ENCODE measurements at regions not wholly inside any gene's neighbourhood (a gene's known extent, or its start where the extent isn't known, plus 50 kb on each side); places are given as distances from the start of the nearest gene placed in this dataset.

DNA sequence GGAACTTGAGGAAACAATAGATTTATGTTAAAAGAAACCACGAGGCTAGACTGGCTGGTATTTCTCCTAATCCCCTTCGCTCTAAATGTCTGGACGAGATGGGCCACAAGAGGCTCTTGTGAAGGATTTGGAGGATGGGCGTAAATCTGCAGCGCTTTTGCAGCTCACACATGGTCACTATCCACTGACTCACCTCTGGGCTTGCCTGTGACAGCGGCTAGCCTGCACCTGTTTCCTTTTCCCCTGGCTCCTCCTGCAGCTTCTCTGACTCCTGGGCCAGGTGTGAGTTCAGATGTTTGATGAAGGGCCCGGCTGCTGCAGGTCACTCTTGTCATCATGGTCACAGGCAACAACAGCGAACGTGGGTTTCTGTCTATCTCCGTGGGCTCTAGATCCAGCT lies 629.4 kb downstream of the CBLN4 start:
- intact Hi-C loops (cut with micrococcal nuclease) = no loop called here
- no peak overlapping the region for H3K4me3 Mint-ChIP-seq
- no peaks in the 10 kb centered on the region for H3K79me2 ChIP-seq (ENCODE audit: control insufficient read depth, insufficient read depth, low read length)
- H3K4me3 ChIP-seq (ENCODE audit: control extremely low read depth in 1 of 5, extremely low read depth in 1 of 5, insufficient read depth in 1 of 5, low read depth in 2 of 5, low read length in 4 of 5) = no peak overlapping the region
- no peak for ATAC-seq (ENCODE audit: low read depth)
- H3K4me1 ChIP-seq (ENCODE audit: control insufficient read depth in 2 of 2, insufficient read depth in 2 of 2, low read length in 2 of 2) = no peaks in the 10 kb centered on the region
- H3K36me3 ChIP-seq (replicated peaks in 1 of 2; ENCODE audit: control extremely low read depth in 1 of 2, control insufficient read depth in 1 of 2, extremely low read depth in 1 of 2, insufficient read depth in 2 of 2, low read length in 1 of 2) = no peaks in the 10 kb centered on the region
- H3K4me2 ChIP-seq (replicated peaks; ENCODE audit: low read depth, low read length, poor library complexity, severe bottlenecking) = no peak overlapping the region
- ChIA-PET CTCF (no interaction called here), POLR2A (no interaction called here)
- no peak overlapping the region for H3K27ac ChIP-seq (ENCODE audit: low read length in 2 of 2)
- H3K27ac Mint-ChIP-seq = no peak overlapping the region
- H3K9me3 Mint-ChIP-seq (ENCODE audit: insufficient read depth) = peaks cover 6% of the 10 kb centered on the region
- no peaks in the 10 kb centered on the region for H3K4me1 Mint-ChIP-seq
- no peak overlapping the region for H3K9ac ChIP-seq (ENCODE audit: low read length)
- WGBS (ENCODE audit: insufficient coverage) = 74% methylated on average over 9 of the region's 10 CpGs
- peaks cover 0 to 1% (median 0%) of the 10 kb centered on the region in 3 donors for H3K9me3 ChIP-seq (ENCODE audit: control extremely low read depth in 1 of 3, control insufficient read depth in 2 of 3, insufficient read depth in 1 of 3, low read length in 2 of 3)
- H2AFZ ChIP-seq (ENCODE audit: insufficient read depth, low read depth, low read length, poor library complexity, severe bottlenecking) = no peak overlapping the region
- no peak for TF ChIP-seq EZH2 (IDR thresholded peaks at IDR 0.05; ENCODE audit: borderline replicate concordance, insufficient read depth, low read depth, low read length, poor library complexity, severe bottlenecking)
- TF ChIP-seq, protein P1, sequence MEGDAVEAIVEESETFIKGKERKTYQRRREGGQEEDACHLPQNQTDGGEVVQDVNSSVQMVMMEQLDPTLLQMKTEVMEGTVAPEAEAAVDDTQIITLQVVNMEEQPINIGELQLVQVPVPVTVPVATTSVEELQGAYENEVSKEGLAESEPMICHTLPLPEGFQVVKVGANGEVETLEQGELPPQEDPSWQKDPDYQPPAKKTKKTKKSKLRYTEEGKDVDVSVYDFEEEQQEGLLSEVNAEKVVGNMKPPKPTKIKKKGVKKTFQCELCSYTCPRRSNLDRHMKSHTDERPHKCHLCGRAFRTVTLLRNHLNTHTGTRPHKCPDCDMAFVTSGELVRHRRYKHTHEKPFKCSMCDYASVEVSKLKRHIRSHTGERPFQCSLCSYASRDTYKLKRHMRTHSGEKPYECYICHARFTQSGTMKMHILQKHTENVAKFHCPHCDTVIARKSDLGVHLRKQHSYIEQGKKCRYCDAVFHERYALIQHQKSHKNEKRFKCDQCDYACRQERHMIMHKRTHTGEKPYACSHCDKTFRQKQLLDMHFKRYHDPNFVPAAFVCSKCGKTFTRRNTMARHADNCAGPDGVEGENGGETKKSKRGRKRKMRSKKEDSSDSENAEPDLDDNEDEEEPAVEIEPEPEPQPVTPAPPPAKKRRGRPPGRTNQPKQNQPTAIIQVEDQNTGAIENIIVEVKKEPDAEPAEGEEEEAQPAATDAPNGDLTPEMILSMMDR (IDR thresholded peaks at IDR 0.05) = no peak
- H3K27me3 ChIP-seq (replicated peaks in 1 of 4; ENCODE audit: control extremely low read depth in 1 of 4, control insufficient read depth in 3 of 4, insufficient read depth in 4 of 4, low read length in 3 of 4) = no peaks in the 10 kb centered on the region
- H4K20me1 ChIP-seq (ENCODE audit: control insufficient read depth, insufficient read depth, low read length, poor library complexity, severe bottlenecking) = no peaks in the 10 kb centered on the region
- DNase-seq = no peak
- no peaks in the 10 kb centered on the region for H3K27me3 Mint-ChIP-seq

DNA sequence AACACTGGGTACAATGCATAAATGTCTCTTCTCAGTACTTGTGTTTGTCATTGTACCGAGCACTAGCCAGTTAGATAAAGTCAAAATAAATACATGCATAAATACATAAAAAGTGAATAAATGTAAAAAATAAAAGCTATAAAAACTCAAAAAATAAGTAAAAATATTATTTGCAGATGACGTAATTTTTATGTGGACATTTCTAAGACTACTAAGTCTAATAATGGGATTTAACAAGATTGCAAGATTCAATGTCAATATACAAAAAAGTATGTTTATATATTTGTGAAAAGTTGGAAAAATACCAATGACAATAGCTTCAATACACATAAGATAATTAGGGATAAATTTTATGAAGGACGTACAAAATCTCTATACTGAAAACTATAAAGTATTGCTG lies 639.6 kb downstream of the CBLN4 start:
- Histone ChIP-seq H3K4me1 (ENCODE audit: control insufficient read depth in 2 of 2, insufficient read depth in 2 of 2, low read length in 2 of 2) (no peaks in the 10 kb centered on the region), H4K20me1 (ENCODE audit: control insufficient read depth, insufficient read depth, low read length, poor library complexity, severe bottlenecking) (no peaks in the 10 kb centered on the region), H2AFZ (ENCODE audit: insufficient read depth, low read depth, low read length, poor library complexity, severe bottlenecking) (no peak overlapping the region), H3K27me3 (replicated peaks in 1 of 4; ENCODE audit: control extremely low read depth in 1 of 4, control insufficient read depth in 3 of 4, insufficient read depth in 4 of 4, low read length in 3 of 4) (no peaks in the 10 kb centered on the region), H3K9me3 (ENCODE audit: control extremely low read depth in 1 of 3, control insufficient read depth in 2 of 3, insufficient read depth in 1 of 3, low read length in 2 of 3) (no peaks in the 10 kb centered on the region), H3K4me2 (replicated peaks; ENCODE audit: low read depth, low read length, poor library complexity, severe bottlenecking) (no peak overlapping the region), H3K4me3 (ENCODE audit: control extremely low read depth in 1 of 5, extremely low read depth in 1 of 5, insufficient read depth in 1 of 5, low read depth in 2 of 5, low read length in 4 of 5) (no peak overlapping the region), H3K27ac (ENCODE audit: low read length in 2 of 2) (no peak overlapping the region), H3K79me2 (ENCODE audit: control insufficient read depth, insufficient read depth, low read length) (no peaks in the 10 kb centered on the region), H3K9ac (ENCODE audit: low read length) (no peak overlapping the region), H3K36me3 (replicated peaks in 1 of 2; ENCODE audit: control extremely low read depth in 1 of 2, control insufficient read depth in 1 of 2, extremely low read depth in 1 of 2, insufficient read depth in 2 of 2, low read length in 1 of 2) (no peaks in the 10 kb centered on the region)
- intact Hi-C loops (cut with micrococcal nuclease) = no loop called here
- Mint-ChIP-seq H3K4me3 (no peak overlapping the region), H3K27ac (no peak overlapping the region), H3K9me3 (ENCODE audit: insufficient read depth) (peaks cover 2% of the 10 kb centered on the region), H3K4me1 (no peaks in the 10 kb centered on the region), H3K27me3 (no peaks in the 10 kb centered on the region)
- POLR2A ChIA-PET = no interaction called here
- TF ChIP-seq, protein P1 (IDR thresholded peaks at IDR 0.05) = no peak
- no peak for TF ChIP-seq EZH2 (IDR thresholded peaks at IDR 0.05; ENCODE audit: borderline replicate concordance, insufficient read depth, low read depth, low read length, poor library complexity, severe bottlenecking)
- CTCF ChIA-PET = no interaction called here
- ATAC-seq (ENCODE audit: low read depth) (no peak), DNase-seq (no peak)
- WGBS (ENCODE audit: insufficient coverage) = no CpG with 5 or more reads among the region's 3 CpGs
